ENCODE measurements at regions not wholly inside any gene's neighbourhood (a gene's known extent, or its start where the extent isn't known, plus 50 kb on each side); places are given as distances from the start of the nearest gene placed in this dataset.

- TF ChIP-seq, protein P1, sequence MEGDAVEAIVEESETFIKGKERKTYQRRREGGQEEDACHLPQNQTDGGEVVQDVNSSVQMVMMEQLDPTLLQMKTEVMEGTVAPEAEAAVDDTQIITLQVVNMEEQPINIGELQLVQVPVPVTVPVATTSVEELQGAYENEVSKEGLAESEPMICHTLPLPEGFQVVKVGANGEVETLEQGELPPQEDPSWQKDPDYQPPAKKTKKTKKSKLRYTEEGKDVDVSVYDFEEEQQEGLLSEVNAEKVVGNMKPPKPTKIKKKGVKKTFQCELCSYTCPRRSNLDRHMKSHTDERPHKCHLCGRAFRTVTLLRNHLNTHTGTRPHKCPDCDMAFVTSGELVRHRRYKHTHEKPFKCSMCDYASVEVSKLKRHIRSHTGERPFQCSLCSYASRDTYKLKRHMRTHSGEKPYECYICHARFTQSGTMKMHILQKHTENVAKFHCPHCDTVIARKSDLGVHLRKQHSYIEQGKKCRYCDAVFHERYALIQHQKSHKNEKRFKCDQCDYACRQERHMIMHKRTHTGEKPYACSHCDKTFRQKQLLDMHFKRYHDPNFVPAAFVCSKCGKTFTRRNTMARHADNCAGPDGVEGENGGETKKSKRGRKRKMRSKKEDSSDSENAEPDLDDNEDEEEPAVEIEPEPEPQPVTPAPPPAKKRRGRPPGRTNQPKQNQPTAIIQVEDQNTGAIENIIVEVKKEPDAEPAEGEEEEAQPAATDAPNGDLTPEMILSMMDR (IDR thresholded peaks at IDR 0.05) = no peak
- TF ChIP-seq POLR2AphosphoS5 (IDR thresholded peaks at IDR 0.05) = no peak
- no peak for TF ChIP-seq POLR2A (IDR thresholded peaks at IDR 0.05)
Measured at GRCh38 chr17:68812876-68813584, 142.2 kb downstream of the ABCA8 start.

Measured in stomach (tissue), 4 donors.